ENCODE measurements at regions not wholly inside any gene's neighbourhood (a gene's known extent, or its start where the extent isn't known, plus 50 kb on each side); places are given as distances from the start of the nearest gene placed in this dataset.

GRCh38 chr13:54841682-54842081, 1813.1 kb downstream of the OLFM4 start:
- Histone ChIP-seq H3K4me1 (ENCODE audit: control insufficient read depth in 2 of 2, insufficient read depth in 2 of 2, low read length in 2 of 2) (no peaks in the 10 kb centered on the region), H3K9ac (ENCODE audit: low read length) (no peak overlapping the region), H3K4me2 (replicated peaks; ENCODE audit: low read depth, low read length, poor library complexity, severe bottlenecking) (no peak overlapping the region), H3K27ac (ENCODE audit: low read length in 2 of 2) (no peak overlapping the region), H3K4me3 (ENCODE audit: control extremely low read depth in 1 of 5, extremely low read depth in 1 of 5, insufficient read depth in 1 of 5, low read depth in 2 of 5, low read length in 4 of 5) (no peak overlapping the region), H3K27me3 (replicated peaks in 1 of 4; ENCODE audit: control extremely low read depth in 1 of 4, control insufficient read depth in 3 of 4, insufficient read depth in 4 of 4, low read length in 3 of 4) (no peaks in the 10 kb centered on the region), H3K79me2 (ENCODE audit: control insufficient read depth, insufficient read depth, low read length) (no peaks in the 10 kb centered on the region), H2AFZ (ENCODE audit: insufficient read depth, low read depth, low read length, poor library complexity, severe bottlenecking) (no peak overlapping the region), H3K36me3 (replicated peaks in 1 of 2; ENCODE audit: control extremely low read depth in 1 of 2, control insufficient read depth in 1 of 2, extremely low read depth in 1 of 2, insufficient read depth in 2 of 2, low read length in 1 of 2) (no peaks in the 10 kb centered on the region), H4K20me1 (ENCODE audit: control insufficient read depth, insufficient read depth, low read length, poor library complexity, severe bottlenecking) (no peaks in the 10 kb centered on the region), H3K9me3 (ENCODE audit: control extremely low read depth in 1 of 3, control insufficient read depth in 2 of 3, insufficient read depth in 1 of 3, low read length in 2 of 3) (peaks cover 0 to 5% (median 0%) of the 10 kb centered on the region in 3 donors)
- H3K4me3 Mint-ChIP-seq = no peak overlapping the region
- H3K9me3 Mint-ChIP-seq (ENCODE audit: insufficient read depth) = peaks cover 7% of the 10 kb centered on the region
- ChIA-PET POLR2A (no interaction called here), CTCF (no interaction called here)
- TF ChIP-seq, protein P1, sequence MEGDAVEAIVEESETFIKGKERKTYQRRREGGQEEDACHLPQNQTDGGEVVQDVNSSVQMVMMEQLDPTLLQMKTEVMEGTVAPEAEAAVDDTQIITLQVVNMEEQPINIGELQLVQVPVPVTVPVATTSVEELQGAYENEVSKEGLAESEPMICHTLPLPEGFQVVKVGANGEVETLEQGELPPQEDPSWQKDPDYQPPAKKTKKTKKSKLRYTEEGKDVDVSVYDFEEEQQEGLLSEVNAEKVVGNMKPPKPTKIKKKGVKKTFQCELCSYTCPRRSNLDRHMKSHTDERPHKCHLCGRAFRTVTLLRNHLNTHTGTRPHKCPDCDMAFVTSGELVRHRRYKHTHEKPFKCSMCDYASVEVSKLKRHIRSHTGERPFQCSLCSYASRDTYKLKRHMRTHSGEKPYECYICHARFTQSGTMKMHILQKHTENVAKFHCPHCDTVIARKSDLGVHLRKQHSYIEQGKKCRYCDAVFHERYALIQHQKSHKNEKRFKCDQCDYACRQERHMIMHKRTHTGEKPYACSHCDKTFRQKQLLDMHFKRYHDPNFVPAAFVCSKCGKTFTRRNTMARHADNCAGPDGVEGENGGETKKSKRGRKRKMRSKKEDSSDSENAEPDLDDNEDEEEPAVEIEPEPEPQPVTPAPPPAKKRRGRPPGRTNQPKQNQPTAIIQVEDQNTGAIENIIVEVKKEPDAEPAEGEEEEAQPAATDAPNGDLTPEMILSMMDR (IDR thresholded peaks at IDR 0.05) = no peak
- TF ChIP-seq EZH2 (IDR thresholded peaks at IDR 0.05; ENCODE audit: borderline replicate concordance, insufficient read depth, low read depth, low read length, poor library complexity, severe bottlenecking) = no peak
- ATAC-seq (ENCODE audit: low read depth) = no peak
- intact Hi-C loops (cut with micrococcal nuclease) = no loop called here
- no peaks in the 10 kb centered on the region for H3K4me1 Mint-ChIP-seq
- no peak for DNase-seq
- no peaks in the 10 kb centered on the region for H3K27me3 Mint-ChIP-seq
- H3K27ac Mint-ChIP-seq = no peak overlapping the region

DNA sequence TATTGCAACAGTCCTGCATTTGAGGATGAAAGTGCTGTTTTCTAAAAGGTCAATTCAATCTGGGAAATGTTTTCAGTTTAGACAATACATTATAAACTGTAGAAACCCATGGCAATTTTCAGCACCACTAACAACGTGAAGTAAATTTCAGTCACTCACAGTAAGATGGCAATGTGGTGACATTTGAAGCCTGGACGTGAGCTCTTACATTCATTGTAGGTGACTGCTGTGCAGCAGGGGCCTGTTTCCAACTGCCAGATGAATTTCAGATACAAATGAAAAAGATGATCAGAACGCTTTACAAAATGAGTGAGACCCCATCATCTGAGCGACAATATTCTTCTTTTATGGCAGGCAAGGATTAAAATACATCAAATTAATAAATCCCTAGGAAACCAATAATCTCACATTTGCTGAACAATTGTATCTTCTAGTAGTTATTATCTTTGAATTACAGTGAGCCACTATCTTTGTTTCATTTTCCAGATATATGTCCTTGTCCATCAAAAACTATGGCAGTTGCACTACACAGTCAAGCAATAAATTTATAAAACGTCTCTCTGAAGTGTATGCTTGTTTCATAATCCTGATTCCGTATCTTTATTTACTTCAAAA, 1816.8 kb downstream of the OLFM4 start:
- H3K4me2 ChIP-seq (replicated peaks; ENCODE audit: low read depth, low read length, poor library complexity, severe bottlenecking) = no peak overlapping the region
- no peak overlapping the region for H3K4me3 ChIP-seq (ENCODE audit: control extremely low read depth in 1 of 5, extremely low read depth in 1 of 5, insufficient read depth in 1 of 5, low read depth in 2 of 5, low read length in 4 of 5)
- POLR2A ChIA-PET = no interaction called here
- H3K9ac ChIP-seq (ENCODE audit: low read length) = no peak overlapping the region
- Mint-ChIP-seq H3K4me1 (no peaks in the 10 kb centered on the region), H3K27ac (no peak overlapping the region), H3K4me3 (no peak overlapping the region), H3K9me3 (ENCODE audit: insufficient read depth) (peaks cover 12% of the 10 kb centered on the region), H3K27me3 (no peaks in the 10 kb centered on the region)
- no peaks in the 10 kb centered on the region for H3K79me2 ChIP-seq (ENCODE audit: control insufficient read depth, insufficient read depth, low read length)
- CTCF ChIA-PET = no interaction called here
- H4K20me1 ChIP-seq (ENCODE audit: control insufficient read depth, insufficient read depth, low read length, poor library complexity, severe bottlenecking) = no peaks in the 10 kb centered on the region
- H3K9me3 ChIP-seq (ENCODE audit: control extremely low read depth in 1 of 3, control insufficient read depth in 2 of 3, insufficient read depth in 1 of 3, low read length in 2 of 3) = peaks cover 0 to 5% (median 0%) of the 10 kb centered on the region in 3 donors
- WGBS (ENCODE audit: insufficient coverage) = 50% methylated on average over 1 of the region's 6 CpGs
- TF ChIP-seq EZH2 (IDR thresholded peaks at IDR 0.05; ENCODE audit: borderline replicate concordance, insufficient read depth, low read depth, low read length, poor library complexity, severe bottlenecking) = no peak
- DNase-seq (no peak), ATAC-seq (ENCODE audit: low read depth) (no peak)
- no peak overlapping the region for H3K27ac ChIP-seq (ENCODE audit: low read length in 2 of 2)
- H2AFZ ChIP-seq (ENCODE audit: insufficient read depth, low read depth, low read length, poor library complexity, severe bottlenecking) = no peak overlapping the region
- intact Hi-C loops (cut with micrococcal nuclease) = no loop called here
- no peaks in the 10 kb centered on the region for H3K36me3 ChIP-seq (replicated peaks in 1 of 2; ENCODE audit: control extremely low read depth in 1 of 2, control insufficient read depth in 1 of 2, extremely low read depth in 1 of 2, insufficient read depth in 2 of 2, low read length in 1 of 2)
- H3K4me1 ChIP-seq (ENCODE audit: control insufficient read depth in 2 of 2, insufficient read depth in 2 of 2, low read length in 2 of 2) = no peaks in the 10 kb centered on the region
- no peaks in the 10 kb centered on the region for H3K27me3 ChIP-seq (replicated peaks in 1 of 4; ENCODE audit: control extremely low read depth in 1 of 4, control insufficient read depth in 3 of 4, insufficient read depth in 4 of 4, low read length in 3 of 4)

All from B cell (primary cell).